Osteoblast (primary cell): ENCODE measurements at regions not wholly inside any gene's neighbourhood (a gene's known extent, or its start where the extent isn't known, plus 50 kb on each side); places are given as distances from the start of the nearest gene placed in this dataset.

Experiments used
- DNase-seq: peaks from one replicate; pipeline ENCODE4 v3.0.0; 2011; ENCODE audit warnings: low spot score, mixed read lengths; ENCODE audit not compliant: insufficient read length; ENCODE audit errors: missing footprints
- H2AFZ ChIP-seq: 2 replicates; pipeline ENCODE4 v1.6.0; 2011; ENCODE audit warnings: mild to moderate bottlenecking, low read length
- H3K27ac ChIP-seq: 2 replicates; pipeline ENCODE4 v1.5.1; 2011; ENCODE audit warnings: mild to moderate bottlenecking, low read depth, low read length, moderate library complexity
- H3K27me3 ChIP-seq: 2 replicates; pipeline ENCODE4 v1.6.0; 2012; ENCODE audit warnings: mild to moderate bottlenecking, control low read depth, inconsistent platforms, low read length, moderate library complexity; ENCODE audit not compliant: insufficient read depth
- H3K36me3 ChIP-seq: 2 replicates; pipeline ENCODE4 v1.5.1; 2011; ENCODE audit warnings: mild to moderate bottlenecking, low read length, control low read depth, moderate library complexity; ENCODE audit not compliant: insufficient read depth
- H3K4me1 ChIP-seq: 2 replicates; pipeline ENCODE4 v1.5.1; 2011; ENCODE audit warnings: mild to moderate bottlenecking, low read length, control low read depth, moderate library complexity; ENCODE audit not compliant: insufficient read depth
- H3K4me2 ChIP-seq: 2 replicates; pipeline ENCODE4 v1.6.0; 2011; ENCODE audit warnings: mild to moderate bottlenecking, low read length; ENCODE audit not compliant: insufficient read depth
- H3K4me3 ChIP-seq: fragments of 200-600 bp; sonication (generic); 3 replicates; pipeline ENCODE4 v1.5.1; 2012; ENCODE audit warnings: mild to moderate bottlenecking, low read length, inconsistent platforms; ENCODE audit not compliant: insufficient read depth
- H3K79me2 ChIP-seq: 2 replicates; pipeline ENCODE4 v1.6.0; 2012; ENCODE audit warnings: mild to moderate bottlenecking, low read length, control low read depth, inconsistent platforms; ENCODE audit not compliant: insufficient read depth
- H3K9me3 ChIP-seq: 2 replicates; pipeline ENCODE4 v1.5.1; 2011; ENCODE audit warnings: low read depth, low read length, control low read depth
- H4K20me1 ChIP-seq: 2 replicates; pipeline ENCODE4 v1.6.0; 2012; ENCODE audit warnings: mild to moderate bottlenecking, low read length, control low read depth; ENCODE audit not compliant: insufficient read depth
- CTCF ChIP-seq: IDR thresholded peaks from 2 replicates; pipeline ENCODE4 v1.5.1; 2011; ENCODE audit warnings: mild to moderate bottlenecking, low read depth, low read length, moderate library complexity; ENCODE audit errors: extremely low read depth

DNA sequence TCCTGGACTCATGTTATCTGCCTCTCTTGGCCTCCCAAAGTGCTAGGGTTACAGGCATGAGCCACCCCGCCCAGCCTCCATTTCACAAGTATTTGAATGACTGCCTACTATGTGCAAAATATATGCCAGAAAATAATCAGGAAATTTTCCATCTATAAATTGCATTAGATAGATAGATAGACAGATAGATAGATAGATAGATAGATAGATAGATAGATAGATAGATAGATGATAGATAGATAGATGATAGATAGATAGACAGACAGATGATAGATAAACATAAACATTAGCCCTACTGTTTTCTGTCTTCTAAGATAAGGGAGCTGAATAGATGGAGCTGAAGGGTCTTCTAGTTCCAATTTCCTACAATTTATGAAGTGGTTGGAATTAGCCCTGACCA lies 87.4 kb upstream of the TRIM2 start:
- H3K4me3 ChIP-seq = no peak overlapping the region
- H3K27ac ChIP-seq = no peak overlapping the region
- no peaks in the 10 kb centered on the region for H3K79me2 ChIP-seq
- no peak overlapping the region for H2AFZ ChIP-seq
- DNase-seq = no peak
- H3K4me1 ChIP-seq = peaks cover 26% of the 10 kb centered on the region
- TF ChIP-seq CTCF = no peak
- no peaks in the 10 kb centered on the region for H3K27me3 ChIP-seq
- no peak overlapping the region for H3K4me2 ChIP-seq
- H4K20me1 ChIP-seq = no peaks in the 10 kb centered on the region
- H3K9me3 ChIP-seq = no peaks in the 10 kb centered on the region
- no peaks in the 10 kb centered on the region for H3K36me3 ChIP-seq

DNA sequence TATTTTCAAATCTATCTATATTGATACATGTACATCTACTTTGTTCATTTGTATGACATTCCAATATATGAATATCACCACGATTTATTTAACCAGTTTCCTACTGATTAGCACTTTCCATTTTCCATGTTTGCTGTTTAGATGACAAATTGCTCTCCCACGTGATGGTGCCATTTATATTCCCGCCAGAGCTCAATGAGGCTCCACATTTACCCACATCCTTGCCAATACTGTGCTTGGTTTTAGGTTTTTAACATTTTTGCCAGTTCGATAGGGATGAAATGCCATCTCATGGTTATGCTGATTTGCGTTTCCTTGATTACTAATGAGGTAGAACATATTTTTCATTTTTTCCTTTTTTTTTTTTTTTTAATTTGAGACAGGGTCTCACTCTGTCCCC lies 86.7 kb upstream of the TRIM2 start:
- DNase-seq = no peak
- Histone ChIP-seq H3K9me3 (no peaks in the 10 kb centered on the region), H4K20me1 (no peaks in the 10 kb centered on the region), H2AFZ (no peak overlapping the region), H3K79me2 (no peaks in the 10 kb centered on the region), H3K4me1 (peaks cover 26% of the 10 kb centered on the region), H3K27me3 (no peaks in the 10 kb centered on the region), H3K4me2 (no peak overlapping the region), H3K36me3 (no peaks in the 10 kb centered on the region), H3K27ac (no peak overlapping the region), H3K4me3 (no peak overlapping the region)
- no peak for TF ChIP-seq CTCF

DNA sequence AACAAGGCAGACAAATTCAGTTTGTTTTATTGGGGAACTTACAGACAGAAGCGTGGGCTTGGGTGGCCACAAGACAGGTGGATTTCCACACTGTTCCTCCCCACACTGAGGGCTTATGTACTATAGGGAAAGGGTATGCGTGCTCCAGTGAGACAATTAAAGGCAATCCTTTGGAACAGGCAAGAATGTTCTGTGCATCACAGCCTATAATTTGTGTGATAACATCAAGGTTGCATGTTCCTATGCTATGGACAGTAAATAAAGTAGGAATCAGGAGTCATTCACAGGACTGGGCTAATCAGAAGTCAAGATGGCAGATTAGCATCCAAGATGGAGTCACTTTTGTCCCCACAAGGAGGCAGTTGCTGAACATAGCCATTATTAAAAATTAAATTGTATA lies 84.6 kb upstream of the TRIM2 start:
- Histone ChIP-seq H2AFZ (no peak overlapping the region), H3K4me3 (no peak overlapping the region), H3K36me3 (no peaks in the 10 kb centered on the region), H3K4me1 (peaks cover 14% of the 10 kb centered on the region), H3K27me3 (peaks cover 2% of the 10 kb centered on the region), H3K79me2 (no peaks in the 10 kb centered on the region), H3K27ac (no peak overlapping the region), H4K20me1 (no peaks in the 10 kb centered on the region), H3K4me2 (no peak overlapping the region), H3K9me3 (no peaks in the 10 kb centered on the region)
- DNase-seq = no peak
- TF ChIP-seq CTCF = no peak

- no peaks in the 10 kb centered on the region for H3K79me2 ChIP-seq
- H3K27ac ChIP-seq = no peak overlapping the region
- H3K4me1 ChIP-seq = peaks cover 8% of the 10 kb centered on the region
- H2AFZ ChIP-seq = no peak overlapping the region
- H3K4me3 ChIP-seq = no peak overlapping the region
- H3K27me3 ChIP-seq = peaks cover 7% of the 10 kb centered on the region
- no peaks in the 10 kb centered on the region for H3K36me3 ChIP-seq
- no peak overlapping the region for H3K4me2 ChIP-seq
- no peaks in the 10 kb centered on the region for H3K9me3 ChIP-seq
- DNase-seq = no peak
- TF ChIP-seq CTCF = no peak
- no peaks in the 10 kb centered on the region for H4K20me1 ChIP-seq
Observed at GRCh38 chr4:153120235-153120634, 84.0 kb upstream of the TRIM2 start.
